GM06990 (cell line): ENCODE measurements at regions not wholly inside any gene's neighbourhood (a gene's known extent, or its start where the extent isn't known, plus 50 kb on each side); places are given as distances from the start of the nearest gene placed in this dataset.

ENCODE experiments used
- DNase-seq: peaks from one replicate; pipeline ENCODE4 v3.0.0-alpha.2; 2011; ENCODE audit not compliant: insufficient read length; ENCODE audit errors: extremely low read depth
- H3K27me3 ChIP-seq: replicated peaks from 2 replicates; pipeline ENCODE4 v1.6.0; 2011; ENCODE audit warnings: low read length; ENCODE audit not compliant: control insufficient read depth, insufficient read depth
- H3K36me3 ChIP-seq: 2 replicates; pipeline ENCODE4 v1.5.1; 2011; ENCODE audit warnings: low read length; ENCODE audit not compliant: control insufficient read depth, insufficient read depth
- H3K4me3 ChIP-seq: replicated peaks from 2 replicates; pipeline ENCODE4 v1.5.1; 2011; ENCODE audit warnings: low read depth, mild to moderate bottlenecking, control low read depth, low read length
- CTCF ChIP-seq: IDR thresholded peaks from 2 replicates; pipeline ENCODE4 v1.5.1; 2011; ENCODE audit warnings: low read length, control low read depth, mild to moderate bottlenecking, inconsistent platforms; ENCODE audit not compliant: insufficient read depth, poor library complexity, severe bottlenecking

- H3K4me3 ChIP-seq: no peak overlapping the region
- TF ChIP-seq CTCF: no peak
- H3K27me3 ChIP-seq: no peaks in the 10 kb centered on the region
- H3K36me3 ChIP-seq: no peaks in the 10 kb centered on the region
- no peak for DNase-seq
Measured at GRCh38 chr6:117022774-117023173, 145.7 kb downstream of the RFX6 start.

- no peaks in the 10 kb centered on the region for H3K36me3 ChIP-seq
- TF ChIP-seq CTCF: no peak
Measured at GRCh38 chr6:117025310-117025709, 148.3 kb downstream of the RFX6 start.

GRCh38 chr6:117028256-117028655, 151.2 kb downstream of the RFX6 start:
- no peak for TF ChIP-seq CTCF
- no peak for DNase-seq
- Histone ChIP-seq H3K4me3 (no peak overlapping the region), H3K36me3 (no peaks in the 10 kb centered on the region), H3K27me3 (no peaks in the 10 kb centered on the region)

More at GRCh38 chr6:117025310-117025709, 148.3 kb downstream of the RFX6 start:
- no peak overlapping the region for H3K4me3 ChIP-seq
- H3K27me3 ChIP-seq: no peaks in the 10 kb centered on the region
- DNase-seq: no peak

GRCh38 chr6:117034547-117034946, 157.5 kb downstream of the RFX6 start:
- no peak for TF ChIP-seq CTCF
- Histone ChIP-seq H3K27me3 (no peaks in the 10 kb centered on the region), H3K36me3 (no peaks in the 10 kb centered on the region), H3K4me3 (no peak overlapping the region)
- no peak for DNase-seq

GRCh38 chr6:117034971-117035370, 157.9 kb downstream of the RFX6 start:
- Histone ChIP-seq H3K27me3 (no peaks in the 10 kb centered on the region), H3K4me3 (no peak overlapping the region), H3K36me3 (no peaks in the 10 kb centered on the region)
- no peak for DNase-seq
- TF ChIP-seq CTCF: no peak

GRCh38 chr6:117050301-117050700, 173.3 kb downstream of the RFX6 start:
- no peaks in the 10 kb centered on the region for H3K27me3 ChIP-seq
- TF ChIP-seq CTCF: no peak
- no peaks in the 10 kb centered on the region for H3K36me3 ChIP-seq
- DNase-seq: no peak
- no peak overlapping the region for H3K4me3 ChIP-seq
